Glutamatergic neuron (in vitro differentiated cells): ENCODE measurements at regions not wholly inside any gene's neighbourhood (a gene's known extent, or its start where the extent isn't known, plus 50 kb on each side); places are given as distances from the start of the nearest gene placed in this dataset.

Source experiments
- DNase-seq: peaks from one replicate; pipeline ENCODE4 v3.0.0; 2022
- H3K27ac Mint-ChIP-seq: one replicate; pipeline ENCODE4 v1.8.0; 2020; ENCODE audit warnings: mild to moderate bottlenecking, mixed read lengths, inconsistent platforms; ENCODE audit not compliant: unreplicated experiment
- H3K27me3 Mint-ChIP-seq: one replicate; pipeline ENCODE4 v1.8.0; 2020; ENCODE audit warnings: mild to moderate bottlenecking, moderate library complexity, mixed read lengths, inconsistent platforms; ENCODE audit not compliant: unreplicated experiment
- H3K36me3 Mint-ChIP-seq: one replicate; pipeline ENCODE4 v1.8.0; 2020; ENCODE audit warnings: mild to moderate bottlenecking, mixed read lengths, inconsistent platforms; ENCODE audit not compliant: unreplicated experiment
- H3K4me1 Mint-ChIP-seq: one replicate; pipeline ENCODE4 v1.8.0; 2020; ENCODE audit warnings: mild to moderate bottlenecking, low read depth, mixed read lengths, inconsistent platforms; ENCODE audit not compliant: unreplicated experiment
- H3K4me3 Mint-ChIP-seq: one replicate; pipeline ENCODE4 v1.8.0; 2020; ENCODE audit warnings: mild to moderate bottlenecking, mixed read lengths, inconsistent platforms; ENCODE audit not compliant: unreplicated experiment
- H3K9me3 Mint-ChIP-seq: one replicate; pipeline ENCODE4 v1.8.0; 2020; ENCODE audit warnings: mild to moderate bottlenecking, moderate library complexity, mixed read lengths, inconsistent platforms; ENCODE audit not compliant: unreplicated experiment
- CTCF ChIP-seq: fragments of 200-600 bp; sonication (generic); IDR thresholded peaks from one replicate; pipeline ENCODE4 v1.5.0; 2021; ENCODE audit not compliant: partially characterized antibody, unreplicated experiment

GRCh38 chr15:29926083-29926388, 103.8 kb upstream of the TJP1 start:
- peak overlapping the region; percentile 83 for H3K27ac Mint-ChIP-seq
- H3K27me3 Mint-ChIP-seq, result peaks cover 7% of the 10 kb centered on the region
- peaks cover 3% of the 10 kb centered on the region for H3K9me3 Mint-ChIP-seq
- H3K4me3 Mint-ChIP-seq, result no peak overlapping the region
- peaks cover 7% of the 10 kb centered on the region for H3K4me1 Mint-ChIP-seq
- H3K36me3 Mint-ChIP-seq, result no peaks in the 10 kb centered on the region
- no peak for TF ChIP-seq CTCF
- no peak for DNase-seq

- Mint-ChIP-seq H3K4me3 (no peak overlapping the region), H3K9me3 (peaks cover 3% of the 10 kb centered on the region), H3K27me3 (peaks cover 7% of the 10 kb centered on the region), H3K36me3 (no peaks in the 10 kb centered on the region), H3K27ac (peak overlapping the region; percentile 83), H3K4me1 (peaks cover 12% of the 10 kb centered on the region)
- TF ChIP-seq CTCF, result peak; percentile 79
- peak; percentile 92 for DNase-seq
Observed at GRCh38 chr15:29925227-29926082, 103.2 kb upstream of the TJP1 start.

DNA sequence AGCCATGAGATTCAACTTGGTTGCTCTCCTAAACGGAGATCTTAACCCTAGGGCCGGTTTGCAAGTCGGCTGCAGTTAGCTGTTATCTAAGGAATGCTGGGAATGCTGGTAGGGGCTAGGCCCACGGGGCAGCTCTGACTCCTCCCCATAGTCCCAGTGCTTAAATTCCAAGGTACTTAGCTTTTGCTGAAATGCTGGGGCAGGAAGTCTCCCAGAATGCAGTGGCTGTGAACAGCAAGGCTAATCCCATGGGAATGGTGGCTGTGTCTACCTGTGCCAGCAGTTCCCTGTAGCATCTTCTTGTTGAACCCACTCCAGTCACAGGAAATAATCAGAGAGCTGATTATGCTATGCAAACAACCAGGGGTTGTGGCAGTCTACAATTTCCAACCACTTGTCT, 102.5 kb upstream of the TJP1 start:
- Mint-ChIP-seq H3K27ac (no peak overlapping the region), H3K4me1 (peaks cover 17% of the 10 kb centered on the region), H3K27me3 (peaks cover 7% of the 10 kb centered on the region), H3K9me3 (peaks cover 3% of the 10 kb centered on the region), H3K4me3 (no peak overlapping the region), H3K36me3 (no peaks in the 10 kb centered on the region)
- TF ChIP-seq CTCF, result no peak
- no peak for DNase-seq

GRCh38 chr15:29922191-29922590, 99.9 kb upstream of the TJP1 start:
- peaks cover 34% of the 10 kb centered on the region for H3K4me1 Mint-ChIP-seq
- H3K4me3 Mint-ChIP-seq, result no peak overlapping the region
- peaks cover 5% of the 10 kb centered on the region for H3K9me3 Mint-ChIP-seq
- no peaks in the 10 kb centered on the region for H3K36me3 Mint-ChIP-seq
- DNase-seq, result no peak
- no peak overlapping the region for H3K27ac Mint-ChIP-seq
- H3K27me3 Mint-ChIP-seq, result peaks cover 10% of the 10 kb centered on the region
- no peak for TF ChIP-seq CTCF

DNA sequence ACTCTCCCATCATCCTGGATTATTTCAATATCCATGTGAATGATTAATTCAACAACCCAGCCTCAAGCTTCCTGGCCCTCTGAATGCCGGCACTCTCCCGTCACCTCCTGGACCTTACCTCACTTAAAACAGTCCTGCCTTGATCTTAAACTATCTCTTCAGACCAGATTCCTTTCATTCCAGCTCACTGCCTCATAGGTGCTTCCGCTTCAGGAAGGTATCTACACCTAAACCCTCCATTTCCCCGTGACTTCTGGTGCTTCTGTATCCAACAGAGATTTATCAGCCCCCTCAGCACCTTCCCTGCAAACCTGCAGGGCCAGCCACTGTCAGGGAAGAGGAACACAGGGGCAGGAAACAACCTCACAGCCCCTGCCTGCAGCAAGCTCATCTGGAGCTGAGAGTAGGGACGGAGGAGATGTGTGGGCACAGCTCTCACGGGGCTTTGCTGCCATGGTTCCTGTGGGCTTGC, 98.9 kb upstream of the TJP1 start:
- Mint-ChIP-seq H3K9me3 (peaks cover 5% of the 10 kb centered on the region), H3K4me1 (peaks cover 40% of the 10 kb centered on the region), H3K36me3 (no peaks in the 10 kb centered on the region), H3K27ac (peak overlapping the region; percentile 43), H3K27me3 (peaks cover 10% of the 10 kb centered on the region), H3K4me3 (no peak overlapping the region)
- no peak for TF ChIP-seq CTCF
- DNase-seq, result no peak
